ENCODE measurements at regions not wholly inside any gene's neighbourhood (a gene's known extent, or its start where the extent isn't known, plus 50 kb on each side); places are given as distances from the start of the nearest gene placed in this dataset.

DNA sequence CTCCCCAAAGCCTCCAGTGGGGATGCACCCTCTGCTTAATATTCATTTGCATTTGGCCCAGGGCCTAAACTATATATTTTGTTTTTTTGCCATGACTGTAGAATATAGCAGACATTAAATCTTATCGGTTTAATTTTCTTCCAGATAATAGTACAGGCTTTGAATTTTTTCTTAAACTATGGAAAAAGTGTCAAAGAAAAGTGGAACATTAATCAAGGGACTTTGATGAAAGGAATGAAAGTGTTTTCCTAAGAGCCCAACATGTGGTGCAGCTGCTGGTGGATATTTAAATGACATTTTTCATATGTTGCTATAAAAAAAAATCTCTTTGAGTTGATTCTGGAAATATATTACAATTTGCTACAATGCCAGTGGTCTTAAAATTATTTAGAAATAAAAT is 346.8 kb downstream of the CYP26B1 start:
- TF ChIP-seq TAF1 (IDR thresholded peaks at IDR 0.05; ENCODE audit: borderline replicate concordance, low read depth, low read length) = no peak
- TF ChIP-seq POLR2AphosphoS5 (IDR thresholded peaks at IDR 0.05; ENCODE audit: low read depth, low read length) = no peak
- TF ChIP-seq POLR2A (IDR thresholded peaks at IDR 0.05; ENCODE audit: low read depth, low read length) = no peak
